ENCODE measurements at regions not wholly inside any gene's neighbourhood (a gene's known extent, or its start where the extent isn't known, plus 50 kb on each side); places are given as distances from the start of the nearest gene placed in this dataset.

DNA sequence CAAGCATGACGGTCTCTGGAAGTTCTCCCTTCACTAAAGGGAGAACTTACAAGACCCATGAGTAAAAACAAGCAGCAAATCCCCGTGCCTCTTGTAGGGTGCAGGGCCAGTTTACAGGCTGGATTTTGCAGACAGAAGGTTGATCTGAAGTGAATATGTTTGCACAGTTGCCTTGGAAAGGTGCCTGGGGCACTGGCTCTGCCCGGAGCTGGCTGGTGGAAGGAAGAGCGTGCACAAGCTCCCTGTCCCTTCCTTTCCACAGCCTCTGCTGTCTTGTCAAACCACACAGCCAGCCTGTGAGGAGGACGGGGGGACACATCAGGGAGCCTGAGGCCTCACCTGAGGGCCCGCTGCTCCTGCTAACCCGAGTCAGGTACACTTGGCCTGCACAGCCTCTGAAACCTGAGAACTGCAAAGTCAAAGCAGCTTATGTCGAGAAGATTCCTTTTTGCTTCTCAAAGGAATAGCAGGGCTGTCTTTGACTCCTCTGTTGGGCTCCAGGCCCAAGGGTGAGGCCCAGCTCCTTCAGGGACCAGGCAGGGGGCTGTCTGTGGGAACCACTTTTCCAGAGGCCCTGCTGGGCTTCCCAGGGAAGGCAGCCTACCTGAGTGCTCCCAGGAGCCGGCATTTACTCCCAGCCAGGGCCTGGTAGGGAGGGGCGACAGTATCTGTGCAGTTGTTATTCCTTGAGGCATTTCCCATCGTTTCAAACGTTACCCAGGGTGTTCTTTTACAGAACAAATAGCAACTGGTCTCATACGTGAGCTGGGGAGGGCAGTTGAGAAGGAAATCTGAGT is 251.5 kb downstream of the SIPA1L2 start:
- no peak overlapping the region for H3K4me3 ChIP-seq
- DNase-seq (ENCODE audit: extremely low spot score), result no peak
- peak overlapping the region in 3 of 4 donors; percentile 17 to 30 (median 28) for H3K27ac ChIP-seq (replicated peaks in 1 of 4)
- WGBS, result 67% methylated on average over 12 of the region's 13 CpGs
- no peak for TF ChIP-seq EP300 (IDR thresholded peaks at IDR 0.05)
- TF ChIP-seq, protein P1, sequence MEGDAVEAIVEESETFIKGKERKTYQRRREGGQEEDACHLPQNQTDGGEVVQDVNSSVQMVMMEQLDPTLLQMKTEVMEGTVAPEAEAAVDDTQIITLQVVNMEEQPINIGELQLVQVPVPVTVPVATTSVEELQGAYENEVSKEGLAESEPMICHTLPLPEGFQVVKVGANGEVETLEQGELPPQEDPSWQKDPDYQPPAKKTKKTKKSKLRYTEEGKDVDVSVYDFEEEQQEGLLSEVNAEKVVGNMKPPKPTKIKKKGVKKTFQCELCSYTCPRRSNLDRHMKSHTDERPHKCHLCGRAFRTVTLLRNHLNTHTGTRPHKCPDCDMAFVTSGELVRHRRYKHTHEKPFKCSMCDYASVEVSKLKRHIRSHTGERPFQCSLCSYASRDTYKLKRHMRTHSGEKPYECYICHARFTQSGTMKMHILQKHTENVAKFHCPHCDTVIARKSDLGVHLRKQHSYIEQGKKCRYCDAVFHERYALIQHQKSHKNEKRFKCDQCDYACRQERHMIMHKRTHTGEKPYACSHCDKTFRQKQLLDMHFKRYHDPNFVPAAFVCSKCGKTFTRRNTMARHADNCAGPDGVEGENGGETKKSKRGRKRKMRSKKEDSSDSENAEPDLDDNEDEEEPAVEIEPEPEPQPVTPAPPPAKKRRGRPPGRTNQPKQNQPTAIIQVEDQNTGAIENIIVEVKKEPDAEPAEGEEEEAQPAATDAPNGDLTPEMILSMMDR (IDR thresholded peaks at IDR 0.05), result no peak
- TF ChIP-seq POLR2A (IDR thresholded peaks at IDR 0.05; ENCODE audit: low read depth), result no peak
- no peak for TF ChIP-seq POLR2AphosphoS5 (IDR thresholded peaks at IDR 0.05)
- H3K9me3 ChIP-seq, result no peaks in the 10 kb centered on the region
- H3K27me3 ChIP-seq, result no peaks in the 10 kb centered on the region
- intact Hi-C loops (cut with DNase I), result no loop called here
- peaks cover 12 to 25% (median 16%) of the 10 kb centered on the region in 4 donors for H3K4me1 ChIP-seq
- H3K36me3 ChIP-seq, result no peaks in the 10 kb centered on the region

DNA sequence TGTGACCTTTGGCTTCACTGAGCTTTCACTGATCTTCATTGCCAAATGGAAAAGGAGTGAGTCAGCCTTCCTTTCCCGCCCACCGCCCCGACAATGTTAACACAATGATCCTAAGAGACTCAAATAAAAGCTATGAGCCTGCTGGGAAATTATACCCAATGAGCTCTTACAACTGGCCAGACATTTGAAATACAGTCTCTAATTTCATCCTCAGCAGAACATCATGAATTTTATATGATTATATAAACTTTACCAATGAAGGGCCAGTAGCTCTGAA is 252.5 kb downstream of the SIPA1L2 start:
- no peaks in the 10 kb centered on the region for H3K36me3 ChIP-seq
- H3K27me3 ChIP-seq, result no peaks in the 10 kb centered on the region
- WGBS, result 54% methylated on average over 3 of the region's 3 CpGs
- DNase-seq (ENCODE audit: extremely low spot score), result no peak
- no peaks in the 10 kb centered on the region for H3K9me3 ChIP-seq
- TF ChIP-seq, protein P1 (IDR thresholded peaks at IDR 0.05), result no peak
- TF ChIP-seq POLR2AphosphoS5 (IDR thresholded peaks at IDR 0.05), result peak in 1 of 2 donors; percentile 14
- no peak overlapping the region for H3K4me3 ChIP-seq
- peak overlapping the region in 1 of 4 donors; percentile 47 for H3K27ac ChIP-seq (replicated peaks in 1 of 4)
- intact Hi-C loops (cut with DNase I), result no loop called here
- H3K4me1 ChIP-seq, result peaks cover 12 to 25% (median 16%) of the 10 kb centered on the region in 4 donors

DNA sequence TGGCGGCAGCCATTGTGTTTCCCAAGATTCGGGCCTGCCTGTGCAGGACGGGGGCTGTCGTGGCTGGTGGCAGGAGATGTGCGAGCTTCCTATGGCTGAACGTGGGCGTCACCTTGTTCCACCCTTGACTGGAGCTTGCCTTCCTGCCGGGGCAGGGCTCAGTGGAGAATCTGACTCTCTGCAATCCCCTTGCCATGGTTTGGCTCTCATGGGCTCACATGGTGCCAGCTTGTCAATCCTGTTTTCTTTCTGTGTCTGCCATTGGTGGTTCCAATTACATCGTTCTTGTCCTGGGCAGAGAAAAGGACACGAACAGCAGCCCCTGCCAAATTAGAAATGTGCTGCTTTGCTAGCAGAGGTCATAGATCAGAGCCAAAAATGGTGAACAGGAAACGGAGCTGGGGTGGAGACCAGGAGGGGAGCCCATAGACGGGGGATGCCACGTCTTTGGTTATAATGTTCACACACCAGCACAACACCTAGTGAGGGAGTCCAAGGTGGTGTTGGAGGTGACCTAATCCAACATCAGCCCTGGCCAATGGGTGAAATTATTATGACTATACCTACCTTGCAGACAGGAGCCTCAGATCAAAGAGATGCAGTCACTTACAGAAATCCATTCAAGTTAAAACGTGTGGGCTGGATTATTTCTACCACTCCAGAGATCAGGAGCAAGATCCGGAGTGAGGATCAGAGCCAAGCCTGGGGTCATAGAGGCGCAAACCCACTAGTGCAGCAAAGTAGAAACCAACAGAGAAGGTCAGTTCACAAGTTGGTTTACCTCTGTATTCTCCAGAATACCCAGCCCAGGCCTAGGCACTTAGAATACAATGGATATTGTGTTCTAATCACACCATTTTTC is 253.1 kb downstream of the SIPA1L2 start:
- no peak for DNase-seq (ENCODE audit: extremely low spot score)
- H3K36me3 ChIP-seq, result no peaks in the 10 kb centered on the region
- peak overlapping the region in 1 of 4 donors; percentile 47 for H3K27ac ChIP-seq (replicated peaks in 1 of 4)
- intact Hi-C loops (cut with DNase I), result no loop called here
- peaks cover 12 to 25% (median 16%) of the 10 kb centered on the region in 4 donors for H3K4me1 ChIP-seq
- no peaks in the 10 kb centered on the region for H3K27me3 ChIP-seq
- no peak overlapping the region for H3K4me3 ChIP-seq
- no peak for TF ChIP-seq EP300 (IDR thresholded peaks at IDR 0.05)
- H3K9me3 ChIP-seq, result no peaks in the 10 kb centered on the region
- WGBS, result 74% methylated on average over 16 of the region's 16 CpGs

DNA sequence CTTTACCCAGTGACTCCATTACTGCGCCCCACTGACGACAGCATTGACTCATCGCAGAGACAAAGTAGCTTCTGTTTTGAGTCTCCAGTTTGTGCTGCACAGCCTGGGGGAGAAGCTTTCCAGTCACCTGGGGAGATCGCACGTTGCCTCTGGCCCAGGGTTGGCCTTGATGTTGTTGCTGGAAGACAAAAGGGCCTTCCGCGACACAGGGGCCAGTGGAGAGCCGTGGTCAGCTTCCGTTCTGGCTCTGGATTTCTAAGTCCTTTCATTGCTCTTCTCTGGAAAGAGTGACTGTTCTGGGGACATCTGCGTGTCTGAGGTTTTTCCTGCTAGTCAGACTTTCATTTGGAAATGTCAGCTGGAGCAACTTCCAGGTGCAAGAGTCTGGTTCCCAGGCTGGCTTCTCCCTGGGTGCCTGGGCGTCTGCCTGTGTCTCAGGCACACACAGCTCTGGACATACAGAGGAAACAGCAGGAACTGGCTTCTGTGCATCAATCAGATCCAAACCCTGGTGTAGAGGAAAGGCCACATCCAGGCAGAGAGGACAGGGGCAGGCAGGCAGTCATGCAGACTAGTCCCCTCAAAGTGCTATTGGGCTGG is 257.0 kb downstream of the SIPA1L2 start:
- intact Hi-C loops (cut with DNase I), result no loop called here
- Histone ChIP-seq H3K4me1 (peaks cover under 1 to 10% (median 7%) of the 10 kb centered on the region in 4 donors), H3K27me3 (no peaks in the 10 kb centered on the region), H3K27ac (replicated peaks in 1 of 4) (no peak overlapping the region), H3K36me3 (no peaks in the 10 kb centered on the region), H3K9me3 (no peaks in the 10 kb centered on the region), H3K4me3 (no peak overlapping the region)
- no peak for DNase-seq (ENCODE audit: extremely low spot score)
- 66% methylated on average over 11 of the region's 11 CpGs for WGBS
- TF ChIP-seq POLR2AphosphoS5 (IDR thresholded peaks at IDR 0.05), result no peak
- TF ChIP-seq, protein P1 (IDR thresholded peaks at IDR 0.05), result no peak
- no peak for TF ChIP-seq EP300 (IDR thresholded peaks at IDR 0.05)
- no peak for TF ChIP-seq POLR2A (IDR thresholded peaks at IDR 0.05; ENCODE audit: low read depth)

DNA sequence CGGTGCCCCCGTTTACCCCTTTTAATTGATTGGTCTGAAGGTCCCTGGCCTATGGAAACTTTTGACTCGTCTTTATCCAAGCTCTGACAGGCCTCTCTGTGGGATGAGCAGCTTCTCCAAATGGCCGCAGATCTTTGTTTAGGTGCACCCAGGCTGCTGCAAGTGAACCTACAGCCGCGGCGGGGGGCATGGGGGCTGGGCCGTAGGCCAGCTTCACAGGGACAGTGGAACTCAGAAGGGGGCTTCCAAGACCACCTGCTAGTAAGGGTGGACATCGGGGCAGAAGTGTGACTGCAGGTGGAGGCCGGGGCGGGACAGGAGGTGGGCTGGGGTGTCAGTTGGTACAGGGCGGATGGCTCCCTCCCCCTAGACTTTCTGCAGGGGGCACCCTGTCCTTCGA is 257.5 kb downstream of the SIPA1L2 start:
- 88% methylated on average over 13 of the region's 13 CpGs for WGBS
- no peaks in the 10 kb centered on the region for H3K27me3 ChIP-seq
- no peak overlapping the region for H3K27ac ChIP-seq (replicated peaks in 1 of 4)
- H3K9me3 ChIP-seq, result no peaks in the 10 kb centered on the region
- no peaks in the 10 kb centered on the region for H3K36me3 ChIP-seq
- no peak for DNase-seq (ENCODE audit: extremely low spot score)
- no peak for TF ChIP-seq EP300 (IDR thresholded peaks at IDR 0.05)
- TF ChIP-seq, protein P1 (IDR thresholded peaks at IDR 0.05), result no peak
- TF ChIP-seq POLR2AphosphoS5 (IDR thresholded peaks at IDR 0.05), result no peak
- TF ChIP-seq POLR2A (IDR thresholded peaks at IDR 0.05; ENCODE audit: low read depth), result no peak
- peaks cover 0 to 6% (median 3%) of the 10 kb centered on the region in 4 donors for H3K4me1 ChIP-seq
- intact Hi-C loops (cut with DNase I), result no loop called here
- H3K4me3 ChIP-seq, result no peak overlapping the region

All from esophagus muscularis mucosa (tissue), 4 donors.